HCT116 (cell line): ENCODE measurements at regions not wholly inside any gene's neighbourhood (a gene's known extent, or its start where the extent isn't known, plus 50 kb on each side); places are given as distances from the start of the nearest gene placed in this dataset.

Experiments
- ATAC-seq: fragments of 200-7000 bp; cut with Tn5 transposase; 2 replicates; pipeline ENCODE4 v1.9.1; 2020; ENCODE audit warnings: mild to moderate bottlenecking, moderate library complexity
- BruUV-seq: library from RNA; stranded (reverse); fragments of 400-500 nt; replicated peaks from 2 replicates; lab custom pipeline; 2021; lab: Mats Ljungman, UMichigan
- CTCF ChIA-PET: fragments of 300-600 bp; sonication (Branson Sonifier 250); formaldehyde crosslinking; loops from one replicate; lab custom pipeline; 2021; ENCODE audit warnings: antibody characterized with exemption; lab: Charles Lee
- POLR2A ChIA-PET: fragments of 300-600, 350-600 bp; sonication (Branson Sonifier 250); formaldehyde crosslinking; loops from one replicate; lab custom pipeline; 2021; ENCODE audit warnings: antibody characterized with exemption; lab: Charles Lee
- RAD21 ChIA-PET, 2 experiments: fragments of 300-600 bp; sonication (Branson Sonifier 250); formaldehyde crosslinking; loops; one replicate each; lab custom pipeline; 2023; ENCODE audit warnings: low total read pairs in 2 of 2; ENCODE audit not compliant: uncharacterized antibody in 2 of 2, unreplicated experiment in 2 of 2, low non-redundant PET in 1 of 2; lab: Charles Lee
- DNase-seq: peaks from one replicate; pipeline ENCODE4 v3.0.0-alpha.2; 2010; ENCODE audit warnings: low read depth, low spot score
- H2AFZ ChIP-seq: fragments of 200-600 bp; shearing (Covaris generic), sonication (generic); 2 replicates; pipeline ENCODE4 v1.6.1; 2017; ENCODE audit warnings: low read depth, mixed run types, mixed read lengths, antibody characterized with exemption, low read length; ENCODE audit not compliant: poor library complexity, severe bottlenecking
- H3K27ac ChIP-seq: 2 replicates; pipeline ENCODE4 v1.5.1; 2012; ENCODE audit warnings: low read depth, low read length
- H3K27me3 ChIP-seq: fragments of 200-600 bp; sonication (generic); 2 replicates; pipeline ENCODE4 v1.6.1; 2016; ENCODE audit warnings: mixed run types, low read length, mixed read lengths; ENCODE audit not compliant: insufficient read depth
- H3K36me3 ChIP-seq, 2 experiments: fragments of 200-500 bp in 1 of 2; fragments of 200-600 bp in 1 of 2; sonication (Bioruptor generic) in 1 of 2; sonication (generic) in 1 of 2; 2 replicates each; pipeline versions ENCODE4 v1.5.1 to v1.6.1; 2014 to 2016; ENCODE audit warnings: low read length in 2 of 2, inconsistent platforms in 1 of 2, mixed read lengths in 1 of 2, mixed run types in 1 of 2; ENCODE audit not compliant: insufficient read depth in 2 of 2, control insufficient read depth in 1 of 2
- H3K4me1 ChIP-seq, 2 experiments: fragments of 200-600 bp in 1 of 2; sonication (generic) in 1 of 2; 2 replicates each; pipeline versions ENCODE4 v1.5.1 to v1.6.1; 2012 to 2017; ENCODE audit warnings: low read length in 2 of 2, inconsistent platforms in 1 of 2, mild to moderate bottlenecking in 1 of 2, mixed read lengths in 1 of 2, mixed run types in 1 of 2, moderate library complexity in 1 of 2; ENCODE audit not compliant: insufficient read depth in 2 of 2, control insufficient read depth in 1 of 2
- H3K4me2 ChIP-seq: fragments of 200-600 bp; sonication (generic); 2 replicates; pipeline ENCODE4 v1.6.1; 2017; ENCODE audit warnings: mixed run types, low read length, mixed read lengths
- H3K4me3 ChIP-seq, 2 experiments: fragments of 200-600 bp in 1 of 2; sonication (generic) in 1 of 2; replicated peaks in 1 of 2; 2 replicates each; pipeline ENCODE4 v1.5.1; 2011 to 2016; ENCODE audit warnings: low read length in 2 of 2, control low read depth in 1 of 2, low read depth in 1 of 2, mild to moderate bottlenecking in 1 of 2, mixed read lengths in 1 of 2, mixed run types in 1 of 2
- H3K79me2 ChIP-seq: fragments of 200-600 bp; sonication (generic); 2 replicates; pipeline ENCODE4 v1.6.1; 2017; ENCODE audit warnings: mild to moderate bottlenecking, mixed run types, low read length, moderate library complexity, mixed read lengths; ENCODE audit not compliant: insufficient read depth
- H3K9ac ChIP-seq: fragments of 200-600 bp; sonication (generic); 2 replicates; pipeline ENCODE4 v1.6.1; 2016; ENCODE audit warnings: low read length, mixed read lengths
- H3K9me2 ChIP-seq: fragments of 200-600 bp; sonication (generic), shearing (Covaris generic); 2 replicates; pipeline ENCODE4 v1.6.1; 2017; ENCODE audit warnings: mixed run types, mild to moderate bottlenecking, moderate library complexity; ENCODE audit not compliant: insufficient read depth
- H3K9me3 ChIP-seq, 2 experiments: fragments of 200-500 bp in 1 of 2; fragments of 200-600 bp in 1 of 2; sonication (Bioruptor generic) in 1 of 2; sonication (generic) in 1 of 2; 2 replicates each; pipeline ENCODE4 v1.6.1; 2014 to 2017; ENCODE audit warnings: low read length in 2 of 2, mixed read lengths in 2 of 2, inconsistent platforms in 1 of 2, low read depth in 1 of 2, mild to moderate bottlenecking in 1 of 2, mixed run types in 1 of 2, moderate library complexity in 1 of 2; ENCODE audit not compliant: control insufficient read depth in 1 of 2, insufficient read depth in 1 of 2
- H4K20me1 ChIP-seq: fragments of 200-600 bp; sonication (generic), shearing (Covaris generic); 2 replicates; pipeline ENCODE4 v1.6.1; 2017; ENCODE audit warnings: mixed run types, mild to moderate bottlenecking, moderate library complexity; ENCODE audit not compliant: insufficient read depth
- CBX3 ChIP-seq: IDR thresholded peaks from 2 replicates; pipeline ENCODE4 v1.6.1; 2012; ENCODE audit warnings: low read depth
- CEBPB ChIP-seq: IDR thresholded peaks from 2 replicates; pipeline ENCODE4 v1.6.1; 2012; ENCODE audit warnings: low read depth
- CTCF ChIP-seq, 3 experiments: fragments of 200-600 bp in 1 of 3; sonication (generic) in 1 of 3; IDR thresholded peaks in 2 of 3; conservative IDR thresholded peaks in 1 of 3; 2 replicates each; pipeline ENCODE4 v1.5.1; 2012 to 2017; ENCODE audit warnings: low read depth in 2 of 3, low read length in 2 of 3, antibody characterized with exemption in 1 of 3, borderline replicate concordance in 1 of 3, control low read depth in 1 of 3, mild to moderate bottlenecking in 1 of 3, mixed read lengths in 1 of 3, mixed run types in 1 of 3, moderate library complexity in 1 of 3; ENCODE audit not compliant: insufficient read depth in 1 of 3
- EGR1 ChIP-seq: IDR thresholded peaks from 2 replicates; pipeline ENCODE4 v1.6.1; 2012; ENCODE audit warnings: low read depth
- EZH2phosphoT487 ChIP-seq: fragments of 200-600 bp; IDR thresholded peaks from 2 replicates; pipeline ENCODE4 v1.6.1; 2018; ENCODE audit warnings: antibody characterized with exemption, borderline replicate concordance
- FOSL1 ChIP-seq: IDR thresholded peaks from 2 replicates; pipeline ENCODE4 v1.6.1; 2012; ENCODE audit warnings: low read depth
- JUND ChIP-seq: IDR thresholded peaks from 2 replicates; pipeline ENCODE4 v1.6.1; 2012
- MAX ChIP-seq: IDR thresholded peaks from 2 replicates; pipeline ENCODE4 v1.6.1; 2012
- POLR2A ChIP-seq: IDR thresholded peaks from 2 replicates; pipeline ENCODE4 v1.7.0; 2011; ENCODE audit warnings: borderline replicate concordance; ENCODE audit not compliant: insufficient read depth, insufficient read length; ENCODE audit errors: extremely low read depth
- POLR2AphosphoS5 ChIP-seq: IDR thresholded peaks from 2 replicates; pipeline ENCODE4 v1.6.1; 2011; ENCODE audit warnings: mild to moderate bottlenecking, low read depth, low read length, moderate library complexity
- SIN3A ChIP-seq: IDR thresholded peaks from 2 replicates; pipeline ENCODE4 v1.6.1; 2012; ENCODE audit warnings: low read depth
- SP1 ChIP-seq: IDR thresholded peaks from 2 replicates; pipeline ENCODE4 v1.6.1; 2012; ENCODE audit warnings: low read depth
- ZBTB33 ChIP-seq: IDR thresholded peaks from 2 replicates; pipeline ENCODE4 v1.6.1; 2011; ENCODE audit warnings: mild to moderate bottlenecking, low read length, moderate library complexity; ENCODE audit not compliant: insufficient replicate concordance; ENCODE audit errors: extremely low read depth
- ZNF274 ChIP-seq: fragments of 200-500 bp; sonication (Bioruptor generic); IDR thresholded peaks from 2 replicates; pipeline ENCODE4 v1.6.1; 2014; ENCODE audit warnings: mild to moderate bottlenecking, low read depth, low read length, inconsistent platforms
- intact Hi-C: fragments of 100-400 bp; cut with micrococcal nuclease; formaldehyde crosslinking; loops from 2 replicates; pipeline ENCODE4 v1.10.0; 2022

- TF ChIP-seq POLR2AphosphoS5 (no peak), CEBPB (no peak), SIN3A (no peak), JUND (no peak), CBX3 (no peak), MAX (no peak), POLR2A (no peak), CTCF (IDR thresholded peaks at IDR 0.05 in 2 of 3, conservative IDR thresholded peaks at IDR 0.05 in 1 of 3; ENCODE audit: borderline replicate concordance in 1 of 3, insufficient read depth in 1 of 3, low read depth in 2 of 3, low read length in 2 of 3) (no peak), FOSL1 (no peak), SP1 (no peak), ZNF274 (no peak)
Observed at GRCh38 chr11:109612496-109612895, 190.5 kb downstream of the C11orf87 start (continued).

- TF ChIP-seq EZH2phosphoT487 (no peak), EGR1 (no peak), SP1 (no peak), ZBTB33 (no peak)
- H3K4me3 ChIP-seq, result no peak overlapping the region
- no peaks in the 10 kb centered on the region for H3K9me3 ChIP-seq
- CTCF ChIA-PET, result no interaction called here
- DNase-seq (no peak), ATAC-seq (no peak)
- no peaks in the 10 kb centered on the region for H3K79me2 ChIP-seq
- no peaks in the 10 kb centered on the region for H3K36me3 ChIP-seq
- POLR2A ChIA-PET, result no interaction called here
- BruUV-seq, result no TSS peak
- RAD21 ChIA-PET, result no interaction called here
- 0 out of 2 replicates have a peak, but pooled peaks cover under 1% of the 10 kb centered on the region for H3K9me2 ChIP-seq
- H3K4me1 ChIP-seq, result no peaks in the 10 kb centered on the region
- H2AFZ ChIP-seq, result no peak overlapping the region
- no peak overlapping the region for H3K27ac ChIP-seq
- H3K4me2 ChIP-seq, result no peak overlapping the region
- H3K27me3 ChIP-seq, result no peaks in the 10 kb centered on the region
- no peak overlapping the region for H3K9ac ChIP-seq
- intact Hi-C loops, result no loop called here
- no peaks in the 10 kb centered on the region for H4K20me1 ChIP-seq
Observed at GRCh38 chr11:109619498-109619897, 197.5 kb downstream of the C11orf87 start.
